Mammary epithelial cell (primary cell): ENCODE measurements at regions not wholly inside any gene's neighbourhood (a gene's known extent, or its start where the extent isn't known, plus 50 kb on each side); places are given as distances from the start of the nearest gene placed in this dataset.

Source experiments
- EZH2 ChIP-seq: IDR thresholded peaks from 2 replicates; pipeline ENCODE4 v1.6.1; 2012; ENCODE audit warnings: low read length, inconsistent platforms, borderline replicate concordance
- TF ChIP-seq, protein P1 (sequence below), 2 donors: IDR thresholded peaks in 1 of 2; conservative IDR thresholded peaks in 1 of 2; 2 replicates each; pipeline ENCODE4 v1.5.1; 2011 to 2012; ENCODE audit warnings: inconsistent platforms in 2 of 2, low read length in 2 of 2, mild to moderate bottlenecking in 2 of 2, control low read depth in 1 of 2, low read depth in 1 of 2; ENCODE audit not compliant: insufficient read depth in 1 of 2; ENCODE audit errors: extremely low read depth in 1 of 2

DNA sequence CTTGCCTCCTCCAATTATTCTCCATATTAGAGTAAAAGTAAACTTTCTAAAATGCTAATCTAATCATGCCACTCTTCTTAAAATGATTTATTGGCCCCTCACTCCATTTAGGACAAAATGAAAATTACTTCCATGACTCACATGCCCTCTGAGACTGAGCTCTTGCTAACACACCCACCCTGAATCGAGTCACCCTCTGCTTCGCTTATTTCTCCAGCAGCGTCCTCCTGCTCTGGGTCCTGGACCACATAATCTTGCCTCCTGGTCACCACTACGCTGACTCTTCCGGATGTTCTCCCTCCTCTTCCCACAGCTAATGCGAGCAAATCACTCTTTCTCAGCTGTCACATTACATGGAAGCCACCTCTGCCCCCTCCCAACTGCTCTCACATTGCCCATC is 384.0 kb upstream of the FZD8 start:
- TF ChIP-seq, protein P1, sequence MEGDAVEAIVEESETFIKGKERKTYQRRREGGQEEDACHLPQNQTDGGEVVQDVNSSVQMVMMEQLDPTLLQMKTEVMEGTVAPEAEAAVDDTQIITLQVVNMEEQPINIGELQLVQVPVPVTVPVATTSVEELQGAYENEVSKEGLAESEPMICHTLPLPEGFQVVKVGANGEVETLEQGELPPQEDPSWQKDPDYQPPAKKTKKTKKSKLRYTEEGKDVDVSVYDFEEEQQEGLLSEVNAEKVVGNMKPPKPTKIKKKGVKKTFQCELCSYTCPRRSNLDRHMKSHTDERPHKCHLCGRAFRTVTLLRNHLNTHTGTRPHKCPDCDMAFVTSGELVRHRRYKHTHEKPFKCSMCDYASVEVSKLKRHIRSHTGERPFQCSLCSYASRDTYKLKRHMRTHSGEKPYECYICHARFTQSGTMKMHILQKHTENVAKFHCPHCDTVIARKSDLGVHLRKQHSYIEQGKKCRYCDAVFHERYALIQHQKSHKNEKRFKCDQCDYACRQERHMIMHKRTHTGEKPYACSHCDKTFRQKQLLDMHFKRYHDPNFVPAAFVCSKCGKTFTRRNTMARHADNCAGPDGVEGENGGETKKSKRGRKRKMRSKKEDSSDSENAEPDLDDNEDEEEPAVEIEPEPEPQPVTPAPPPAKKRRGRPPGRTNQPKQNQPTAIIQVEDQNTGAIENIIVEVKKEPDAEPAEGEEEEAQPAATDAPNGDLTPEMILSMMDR (conservative IDR thresholded peaks at IDR 0.05 in 1 of 2, IDR thresholded peaks at IDR 0.05 in 1 of 2; ENCODE audit: extremely low read depth in 1 of 2, insufficient read depth in 1 of 2, low read depth in 1 of 2, low read length in 2 of 2): no peak
- no peak for TF ChIP-seq EZH2
